Trophoblast cell (in vitro differentiated cells and primary cell): ENCODE measurements at regions not wholly inside any gene's neighbourhood (a gene's known extent, or its start where the extent isn't known, plus 50 kb on each side); places are given as distances from the start of the nearest gene placed in this dataset.

Experiments used
- DNase-seq, 2 donors: peaks; one replicate each; pipeline ENCODE4 v3.0.0-alpha.2; 2016
- H2AFZ ChIP-seq: 2 replicates; pipeline ENCODE4 v1.6.1; 2013; ENCODE audit warnings: low read length, moderate library complexity, mild to moderate bottlenecking; ENCODE audit not compliant: insufficient read depth, poor library complexity
- H2AK5ac ChIP-seq: 2 replicates; pipeline ENCODE4 v1.6.1; 2013; ENCODE audit warnings: mild to moderate bottlenecking, low read length
- H2BK120ac ChIP-seq: 2 replicates; pipeline ENCODE4 v1.6.1; 2013; ENCODE audit warnings: low read length, mild to moderate bottlenecking, moderate library complexity; ENCODE audit not compliant: insufficient read depth, poor library complexity
- H2BK12ac ChIP-seq: 2 replicates; pipeline ENCODE4 v1.6.1; 2013; ENCODE audit warnings: mild to moderate bottlenecking, low read length, moderate library complexity
- H2BK5ac ChIP-seq: 2 replicates; pipeline ENCODE4 v1.6.1; 2013; ENCODE audit warnings: low read length, low read depth, moderate library complexity, mild to moderate bottlenecking; ENCODE audit not compliant: poor library complexity
- H3K14ac ChIP-seq: 2 replicates; pipeline ENCODE4 v1.6.1; 2013; ENCODE audit warnings: mild to moderate bottlenecking, low read length
- H3K18ac ChIP-seq: 2 replicates; pipeline ENCODE4 v1.6.1; 2013; ENCODE audit warnings: mild to moderate bottlenecking, low read length
- H3K23ac ChIP-seq: 2 replicates; pipeline ENCODE4 v1.6.1; 2013; ENCODE audit warnings: low read length
- H3K27ac ChIP-seq: 2 replicates; pipeline ENCODE4 v1.5.1; 2013; ENCODE audit warnings: low read depth, mild to moderate bottlenecking, inconsistent platforms, low read length, moderate library complexity
- H3K27me3 ChIP-seq: 2 replicates; pipeline ENCODE4 v1.6.1; 2013; ENCODE audit warnings: inconsistent platforms, mild to moderate bottlenecking, low read length, moderate library complexity; ENCODE audit not compliant: insufficient read depth
- H3K36me3 ChIP-seq, 2 experiments: 1 replicate in 1 of 2; 2 replicates in 1 of 2; pipeline ENCODE4 v1.6.1; 2013; ENCODE audit warnings: low read length in 2 of 2, mild to moderate bottlenecking in 2 of 2, moderate library complexity in 1 of 2; ENCODE audit not compliant: insufficient read depth in 2 of 2, control insufficient read depth in 1 of 2
- H3K4ac ChIP-seq: 2 replicates; pipeline ENCODE4 v1.6.1; 2013; ENCODE audit warnings: low read depth, mild to moderate bottlenecking, low read length, moderate library complexity
- H3K4me1 ChIP-seq, 2 experiments: 1 replicate in 1 of 2; 2 replicates in 1 of 2; pipeline ENCODE4 v1.6.1; 2013; ENCODE audit warnings: low read length in 2 of 2, mild to moderate bottlenecking in 2 of 2, moderate library complexity in 1 of 2; ENCODE audit not compliant: insufficient read depth in 2 of 2, control insufficient read depth in 1 of 2
- H3K4me2 ChIP-seq: 2 replicates; pipeline ENCODE4 v1.6.1; 2013; ENCODE audit warnings: inconsistent platforms, mild to moderate bottlenecking, low read length, moderate library complexity
- H3K4me3 ChIP-seq: 2 replicates; pipeline ENCODE4 v1.5.1; 2013; ENCODE audit warnings: mild to moderate bottlenecking, low read depth, low read length, inconsistent platforms
- H3K79me1 ChIP-seq: one replicate; pipeline ENCODE4 v1.6.1; 2013; ENCODE audit warnings: low read length
- H3K79me2 ChIP-seq: 2 replicates; pipeline ENCODE4 v1.6.1; 2013; ENCODE audit warnings: low read length, mild to moderate bottlenecking; ENCODE audit not compliant: control insufficient read depth, insufficient read depth, poor library complexity
- H3K9ac ChIP-seq: 2 replicates; pipeline ENCODE4 v1.6.1; 2013; ENCODE audit warnings: mild to moderate bottlenecking, low read length
- H3K9me3 ChIP-seq: 2 replicates; pipeline ENCODE4 v1.6.1; 2013; ENCODE audit warnings: low read depth, mild to moderate bottlenecking, control low read depth, inconsistent platforms, low read length; ENCODE audit not compliant: insufficient read depth
- H4K12ac ChIP-seq: 2 replicates; pipeline ENCODE4 v1.6.1; 2013; ENCODE audit warnings: low read depth, mild to moderate bottlenecking, low read length, moderate library complexity
- H4K8ac ChIP-seq: 2 replicates; pipeline ENCODE4 v1.6.1; 2013; ENCODE audit warnings: low read depth, mild to moderate bottlenecking, low read length, moderate library complexity
- H4K91ac ChIP-seq: one replicate; pipeline ENCODE4 v1.6.1; 2013; ENCODE audit warnings: low read depth, mild to moderate bottlenecking, low read length, moderate library complexity
- WGBS: extraction: QIAGEN DNeasy Blood & Tissue Kit; methylation state at CpG from one replicate; pipeline ENCODE4 v1.1.7; 2013; ENCODE audit warnings: missing lambda C conversion rate; ENCODE audit not compliant: insufficient read length, insufficient coverage; ENCODE audit errors: extremely low coverage; 5-methylcytosine and 5-hydroxymethylcytosine counted together

GRCh38 chr15:69597061-69597592 is 144.5 kb downstream of the RPLP1 start:
- H3K14ac ChIP-seq = no peak overlapping the region
- no peak overlapping the region for H3K18ac ChIP-seq
- H2AK5ac ChIP-seq = no peak overlapping the region
- DNase-seq = no peak
- no peak overlapping the region for H4K12ac ChIP-seq
- H2BK120ac ChIP-seq = no peak overlapping the region
- H3K4ac ChIP-seq = no peak overlapping the region
- peaks cover 0 to 5% of the 10 kb centered on the region in 2 experiments for H3K4me1 ChIP-seq
- no peak overlapping the region for H3K4me2 ChIP-seq
- H3K9me3 ChIP-seq = peaks cover 5% of the 10 kb centered on the region
- no peak overlapping the region for H2BK12ac ChIP-seq
- no peaks in the 10 kb centered on the region for H3K79me2 ChIP-seq
- H4K91ac ChIP-seq = no peak overlapping the region
- no peak overlapping the region for H2BK5ac ChIP-seq
- no peak overlapping the region for H3K9ac ChIP-seq
- WGBS = no CpG with 5 or more reads among the region's 4 CpGs
- H3K4me3 ChIP-seq = no peak overlapping the region
- H3K27me3 ChIP-seq = no peaks in the 10 kb centered on the region
- H4K8ac ChIP-seq = no peak overlapping the region
- H3K23ac ChIP-seq = no peak overlapping the region
- no peak overlapping the region for H2AFZ ChIP-seq
- no peaks in the 10 kb centered on the region for H3K79me1 ChIP-seq
- no peaks in the 10 kb centered on the region for H3K36me3 ChIP-seq
- no peak overlapping the region for H3K27ac ChIP-seq

DNA sequence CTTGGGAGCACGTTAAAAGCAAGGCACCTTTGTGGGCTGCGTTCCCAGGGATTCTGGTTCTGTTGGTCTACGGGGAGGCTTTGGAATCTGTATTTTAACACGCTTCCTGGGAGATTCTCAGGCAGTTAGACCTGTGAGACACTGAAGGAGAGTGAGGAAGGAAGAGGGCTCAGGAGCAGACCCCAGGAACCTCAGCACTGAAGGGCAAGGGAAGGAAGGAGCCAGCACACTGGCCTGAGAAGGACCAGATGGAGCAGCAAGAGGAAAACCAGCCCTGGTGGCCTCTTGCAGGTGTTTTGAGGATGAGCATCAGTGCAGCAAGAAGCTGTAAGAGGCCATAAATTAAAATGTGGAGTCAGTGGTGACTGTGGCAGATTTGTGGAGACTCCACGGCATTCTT is 146.7 kb downstream of the RPLP1 start:
- no peak overlapping the region for H4K8ac ChIP-seq
- DNase-seq = no peak
- H3K23ac ChIP-seq = no peak overlapping the region
- no peak overlapping the region for H2BK5ac ChIP-seq
- no peak overlapping the region for H3K27ac ChIP-seq
- H3K4me1 ChIP-seq = peaks cover 0 to 5% of the 10 kb centered on the region in 2 experiments
- no peak overlapping the region for H2AFZ ChIP-seq
- no peaks in the 10 kb centered on the region for H3K79me1 ChIP-seq
- H3K4me3 ChIP-seq = no peak overlapping the region
- no peak overlapping the region for H3K9ac ChIP-seq
- H2BK12ac ChIP-seq = no peak overlapping the region
- no peaks in the 10 kb centered on the region for H3K27me3 ChIP-seq
- H3K14ac ChIP-seq = no peak overlapping the region
- no peak overlapping the region for H2AK5ac ChIP-seq
- no CpG with 5 or more reads among the region's 5 CpGs for WGBS
- no peak overlapping the region for H4K12ac ChIP-seq
- H3K4me2 ChIP-seq = no peak overlapping the region
- H3K4ac ChIP-seq = no peak overlapping the region
- no peaks in the 10 kb centered on the region for H3K9me3 ChIP-seq
- H3K79me2 ChIP-seq = no peaks in the 10 kb centered on the region
- H2BK120ac ChIP-seq = no peak overlapping the region
- H3K36me3 ChIP-seq = no peaks in the 10 kb centered on the region
- no peak overlapping the region for H4K91ac ChIP-seq
- no peak overlapping the region for H3K18ac ChIP-seq

DNA sequence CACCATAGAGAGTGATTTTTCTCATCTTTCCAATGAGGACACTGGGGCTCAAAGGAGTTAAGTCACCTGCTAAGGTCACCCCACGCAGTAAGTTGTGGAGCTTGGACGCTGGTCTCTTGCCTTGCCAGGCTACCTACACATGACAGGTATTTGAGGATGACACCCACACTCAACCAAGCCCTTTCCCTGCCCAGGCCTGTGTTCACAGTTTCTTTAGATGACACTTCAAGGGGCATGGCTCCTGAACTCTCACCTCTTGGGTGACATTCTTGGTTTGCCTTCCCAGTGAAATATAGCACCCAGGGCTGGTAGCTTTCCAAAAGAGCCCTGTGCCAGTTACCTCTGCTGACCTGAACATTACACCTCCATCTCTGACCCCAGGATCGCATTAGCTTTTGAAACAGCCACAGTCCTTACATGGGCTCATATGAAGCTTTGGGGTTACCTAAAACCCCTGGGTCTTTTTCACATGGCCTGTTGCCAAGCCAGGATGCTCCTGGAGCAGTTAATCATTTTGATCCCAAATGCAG is 148.0 kb downstream of the RPLP1 start:
- H3K9ac ChIP-seq = no peak overlapping the region
- H3K18ac ChIP-seq = no peak overlapping the region
- no CpG with 5 or more reads among the region's 3 CpGs for WGBS
- H3K23ac ChIP-seq = no peak overlapping the region
- peaks cover 2% of the 10 kb centered on the region for H3K9me3 ChIP-seq
- H3K27me3 ChIP-seq = no peaks in the 10 kb centered on the region
- no peaks in the 10 kb centered on the region for H3K79me2 ChIP-seq
- H2BK5ac ChIP-seq = no peak overlapping the region
- no peak overlapping the region for H3K4me2 ChIP-seq
- no peak overlapping the region for H2AFZ ChIP-seq
- no peak overlapping the region for H3K4me3 ChIP-seq
- H3K27ac ChIP-seq = no peak overlapping the region
- H4K91ac ChIP-seq = no peak overlapping the region
- no peak overlapping the region for H2BK120ac ChIP-seq
- no peak overlapping the region for H2AK5ac ChIP-seq
- no peak overlapping the region for H3K14ac ChIP-seq
- H4K8ac ChIP-seq = no peak overlapping the region
- H3K36me3 ChIP-seq = no peaks in the 10 kb centered on the region
- no peak overlapping the region for H4K12ac ChIP-seq
- H3K4ac ChIP-seq = no peak overlapping the region
- DNase-seq = no peak
- no peaks in the 10 kb centered on the region for H3K79me1 ChIP-seq
- peaks cover 0 to 2% of the 10 kb centered on the region in 2 experiments for H3K4me1 ChIP-seq
- H2BK12ac ChIP-seq = no peak overlapping the region

- H3K27ac ChIP-seq = no peak overlapping the region
- H3K27me3 ChIP-seq = no peaks in the 10 kb centered on the region
- H2BK120ac ChIP-seq = no peak overlapping the region
- no peaks in the 10 kb centered on the region for H3K79me2 ChIP-seq
- H3K4me2 ChIP-seq = no peak overlapping the region
- H4K91ac ChIP-seq = no peak overlapping the region
- no peaks in the 10 kb centered on the region for H3K4me1 ChIP-seq
- no peak overlapping the region for H3K4ac ChIP-seq
- peaks cover 2% of the 10 kb centered on the region for H3K9me3 ChIP-seq
- H4K12ac ChIP-seq = no peak overlapping the region
- H2BK12ac ChIP-seq = no peak overlapping the region
- H3K36me3 ChIP-seq = no peaks in the 10 kb centered on the region
- H2BK5ac ChIP-seq = no peak overlapping the region
- H3K14ac ChIP-seq = no peak overlapping the region
- no peak overlapping the region for H3K9ac ChIP-seq
- no peaks in the 10 kb centered on the region for H3K79me1 ChIP-seq
- WGBS = no CpG with 5 or more reads among the region's 7 CpGs
- H3K23ac ChIP-seq = no peak overlapping the region
- H2AK5ac ChIP-seq = no peak overlapping the region
- no peak overlapping the region for H3K4me3 ChIP-seq
- no peak overlapping the region for H3K18ac ChIP-seq
- H2AFZ ChIP-seq = no peak overlapping the region
- H4K8ac ChIP-seq = no peak overlapping the region
- no peak for DNase-seq
Measured at GRCh38 chr15:69601711-69602504, 149.3 kb downstream of the RPLP1 start.
